HFFc6 (cell line): ENCODE measurements at regions not wholly inside any gene's neighbourhood (a gene's known extent, or its start where the extent isn't known, plus 50 kb on each side); places are given as distances from the start of the nearest gene placed in this dataset.
A peak's percentile ranks its signal among the peaks of the same experiment; 100 is the strongest.

Experiments used
- DNase-seq: peaks from one replicate; pipeline ENCODE4 v3.0.0-alpha.2; 2018
- H3K27ac Mint-ChIP-seq: 2 replicates; pipeline ENCODE4 v1.8.0; 2020; ENCODE audit warnings: mild to moderate bottlenecking, mixed read lengths
- H3K27me3 Mint-ChIP-seq: 2 replicates; pipeline ENCODE4 v1.8.0; 2021; ENCODE audit warnings: mild to moderate bottlenecking, moderate library complexity, mixed read lengths; ENCODE audit not compliant: insufficient read depth
- H3K36me3 Mint-ChIP-seq: 2 replicates; pipeline ENCODE4 v1.8.0; 2021; ENCODE audit warnings: low read depth, mixed read lengths
- H3K4me1 Mint-ChIP-seq: 2 replicates; pipeline ENCODE4 v1.8.0; 2020; ENCODE audit warnings: low read depth, mixed read lengths
- H3K4me3 Mint-ChIP-seq: 2 replicates; pipeline ENCODE4 v1.8.0; 2020; ENCODE audit warnings: mild to moderate bottlenecking, moderate library complexity, mixed read lengths
- H3K9me3 Mint-ChIP-seq: 2 replicates; pipeline ENCODE4 v1.8.0; 2020; ENCODE audit warnings: mild to moderate bottlenecking, mixed read lengths
- TF ChIP-seq, protein P1 (sequence below): fragments of 200-600 bp; sonication (generic); IDR thresholded peaks from 2 replicates; pipeline ENCODE4 v1.5.0; 2021; ENCODE audit warnings: antibody characterized with exemption, mild to moderate bottlenecking

- H3K9me3 Mint-ChIP-seq = peaks cover 12% of the 10 kb centered on the region; the same call in 1 of the 2 replicates
- H3K4me1 Mint-ChIP-seq = no peaks in the 10 kb centered on the region
- TF ChIP-seq, protein P1, sequence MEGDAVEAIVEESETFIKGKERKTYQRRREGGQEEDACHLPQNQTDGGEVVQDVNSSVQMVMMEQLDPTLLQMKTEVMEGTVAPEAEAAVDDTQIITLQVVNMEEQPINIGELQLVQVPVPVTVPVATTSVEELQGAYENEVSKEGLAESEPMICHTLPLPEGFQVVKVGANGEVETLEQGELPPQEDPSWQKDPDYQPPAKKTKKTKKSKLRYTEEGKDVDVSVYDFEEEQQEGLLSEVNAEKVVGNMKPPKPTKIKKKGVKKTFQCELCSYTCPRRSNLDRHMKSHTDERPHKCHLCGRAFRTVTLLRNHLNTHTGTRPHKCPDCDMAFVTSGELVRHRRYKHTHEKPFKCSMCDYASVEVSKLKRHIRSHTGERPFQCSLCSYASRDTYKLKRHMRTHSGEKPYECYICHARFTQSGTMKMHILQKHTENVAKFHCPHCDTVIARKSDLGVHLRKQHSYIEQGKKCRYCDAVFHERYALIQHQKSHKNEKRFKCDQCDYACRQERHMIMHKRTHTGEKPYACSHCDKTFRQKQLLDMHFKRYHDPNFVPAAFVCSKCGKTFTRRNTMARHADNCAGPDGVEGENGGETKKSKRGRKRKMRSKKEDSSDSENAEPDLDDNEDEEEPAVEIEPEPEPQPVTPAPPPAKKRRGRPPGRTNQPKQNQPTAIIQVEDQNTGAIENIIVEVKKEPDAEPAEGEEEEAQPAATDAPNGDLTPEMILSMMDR = peak; percentile 34; the same call in 1 of the 2 replicates
- no peak for DNase-seq
- no peak overlapping the region for H3K27ac Mint-ChIP-seq
- peaks cover under 1% of the 10 kb centered on the region; the same call in 1 of the 2 replicates for H3K36me3 Mint-ChIP-seq
- peaks cover 26% of the 10 kb centered on the region for H3K27me3 Mint-ChIP-seq
- H3K4me3 Mint-ChIP-seq = no peak overlapping the region
These were observed 127.2 kb upstream of the TAB2 start for GRCh38 chr6:149190224-149190831.

- H3K27me3 Mint-ChIP-seq = peaks cover 28% of the 10 kb centered on the region
- peaks cover 29% of the 10 kb centered on the region for H3K9me3 Mint-ChIP-seq
- H3K27ac Mint-ChIP-seq = no peak overlapping the region
- no peak for DNase-seq
- H3K4me3 Mint-ChIP-seq = no peak overlapping the region
- TF ChIP-seq, protein P1 = no peak
- peaks cover 16% of the 10 kb centered on the region for H3K36me3 Mint-ChIP-seq
- H3K4me1 Mint-ChIP-seq = no peaks in the 10 kb centered on the region
These were observed 122.5 kb upstream of the TAB2 start for GRCh38 chr6:149194820-149195558.

- Mint-ChIP-seq H3K27ac (no peak overlapping the region), H3K9me3 (peaks cover 29% of the 10 kb centered on the region), H3K4me1 (no peaks in the 10 kb centered on the region), H3K36me3 (peaks cover 16% of the 10 kb centered on the region), H3K4me3 (no peak overlapping the region), H3K27me3 (peaks cover 25% of the 10 kb centered on the region)
- DNase-seq = no peak
- TF ChIP-seq, protein P1 = no peak
These were observed 121.4 kb upstream of the TAB2 start for GRCh38 chr6:149196091-149196490.

- TF ChIP-seq, protein P1 = peak; percentile 13; the same call in 1 of the 2 replicates
- peaks cover 33% of the 10 kb centered on the region for H3K27me3 Mint-ChIP-seq
- no peak overlapping the region for H3K27ac Mint-ChIP-seq
- H3K36me3 Mint-ChIP-seq = peaks cover 16% of the 10 kb centered on the region
- H3K9me3 Mint-ChIP-seq = peaks cover 29% of the 10 kb centered on the region
- H3K4me1 Mint-ChIP-seq = no peaks in the 10 kb centered on the region
- DNase-seq = no peak
- H3K4me3 Mint-ChIP-seq = no peak overlapping the region
These were observed 120.0 kb upstream of the TAB2 start for GRCh38 chr6:149197482-149197881.

GRCh38 chr6:149198265-149198664 is 119.2 kb upstream of the TAB2 start:
- peaks cover 29% of the 10 kb centered on the region for H3K9me3 Mint-ChIP-seq
- DNase-seq = no peak
- no peak overlapping the region for H3K27ac Mint-ChIP-seq
- TF ChIP-seq, protein P1 = no peak
- peaks cover 16% of the 10 kb centered on the region for H3K36me3 Mint-ChIP-seq
- H3K4me1 Mint-ChIP-seq = no peaks in the 10 kb centered on the region
- H3K4me3 Mint-ChIP-seq = no peak overlapping the region
- H3K27me3 Mint-ChIP-seq = peaks cover 35% of the 10 kb centered on the region
